Activated CD8-positive, alpha-beta T cell treated with anti-CD3 and anti-CD28 coated beads, Interleukin-2, amount 10 ng/mL, durations not matched to agents 7 days and 5 days (primary cell): ENCODE measurements at regions not wholly inside any gene's neighbourhood (a gene's known extent, or its start where the extent isn't known, plus 50 kb on each side); places are given as distances from the start of the nearest gene placed in this dataset.

Source experiments
- ATAC-seq: fragments of 150-1000 bp; cut with Tn5 transposase; one replicate; pipeline ENCODE4 v1.10.0; 2021; ENCODE audit warnings: moderate library complexity
- CTCF ChIA-PET: fragments of 350-600 bp; sonication (Branson Sonifier 250); formaldehyde crosslinking; loops from one replicate; lab custom pipeline; 2021; ENCODE audit warnings: antibody characterized with exemption; lab: Charles Lee
- POLR2A ChIA-PET: fragments of 350-600 bp; sonication (Branson Sonifier 250); formaldehyde crosslinking; loops from one replicate; lab custom pipeline; 2021; ENCODE audit warnings: antibody characterized with exemption; lab: Charles Lee
- DNase-seq: peaks from one replicate; pipeline ENCODE4 v3.0.0-alpha.2; 2020
- H3K27ac Mint-ChIP-seq: one replicate; pipeline ENCODE4 v1.8.0; 2021; ENCODE audit warnings: mild to moderate bottlenecking, mixed read lengths
- H3K27me3 Mint-ChIP-seq: one replicate; pipeline ENCODE4 v1.8.0; 2021; ENCODE audit warnings: low read depth, mixed read lengths
- H3K36me3 Mint-ChIP-seq: one replicate; pipeline ENCODE4 v1.8.0; 2021; ENCODE audit warnings: low read depth, mixed read lengths
- H3K4me1 Mint-ChIP-seq: one replicate; pipeline ENCODE4 v1.8.0; 2021; ENCODE audit warnings: low read depth, mixed read lengths
- H3K4me3 Mint-ChIP-seq: one replicate; pipeline ENCODE4 v1.8.0; 2021; ENCODE audit warnings: mild to moderate bottlenecking, mixed read lengths
- H3K9me3 Mint-ChIP-seq: one replicate; pipeline ENCODE4 v1.8.0; 2022; ENCODE audit warnings: mixed read lengths; ENCODE audit not compliant: insufficient read depth

- Mint-ChIP-seq H3K36me3 (no peaks in the 10 kb centered on the region), H3K4me3 (no peak overlapping the region), H3K27ac (no peak overlapping the region), H3K4me1 (no peaks in the 10 kb centered on the region), H3K27me3 (no peaks in the 10 kb centered on the region), H3K9me3 (peaks cover 3% of the 10 kb centered on the region)
- CTCF ChIA-PET, result no interaction called here
- POLR2A ChIA-PET, result no interaction called here
- DNase-seq (no peak), ATAC-seq (no peak)
These were observed 189.8 kb downstream of the HHIPL2 start for GRCh38 chr1:222358100-222358499.

GRCh38 chr1:222357252-222357651, 190.7 kb downstream of the HHIPL2 start:
- no peaks in the 10 kb centered on the region for H3K27me3 Mint-ChIP-seq
- H3K36me3 Mint-ChIP-seq, result no peaks in the 10 kb centered on the region
- H3K9me3 Mint-ChIP-seq, result peaks cover 3% of the 10 kb centered on the region
- no peak overlapping the region for H3K27ac Mint-ChIP-seq
- ATAC-seq, result no peak
- no peaks in the 10 kb centered on the region for H3K4me1 Mint-ChIP-seq
- ChIA-PET POLR2A (no interaction called here), CTCF (no interaction called here)
- H3K4me3 Mint-ChIP-seq, result no peak overlapping the region
- DNase-seq, result no peak

- H3K4me1 Mint-ChIP-seq, result no peaks in the 10 kb centered on the region
- ChIA-PET POLR2A (no interaction called here), CTCF (no interaction called here)
- no peak for ATAC-seq
- H3K9me3 Mint-ChIP-seq, result no peaks in the 10 kb centered on the region
- no peaks in the 10 kb centered on the region for H3K36me3 Mint-ChIP-seq
- no peak overlapping the region for H3K27ac Mint-ChIP-seq
- H3K4me3 Mint-ChIP-seq, result no peak overlapping the region
- DNase-seq, result no peak
- H3K27me3 Mint-ChIP-seq, result no peaks in the 10 kb centered on the region
These were observed 200.3 kb downstream of the HHIPL2 start for GRCh38 chr1:222347627-222348026.

GRCh38 chr1:222346955-222347354, 200.9 kb downstream of the HHIPL2 start:
- ChIA-PET POLR2A (no interaction called here), CTCF (no interaction called here)
- no peak overlapping the region for H3K4me3 Mint-ChIP-seq
- ATAC-seq (no peak), DNase-seq (no peak)
- no peaks in the 10 kb centered on the region for H3K4me1 Mint-ChIP-seq
- H3K27ac Mint-ChIP-seq, result no peak overlapping the region
- H3K27me3 Mint-ChIP-seq, result no peaks in the 10 kb centered on the region
- H3K36me3 Mint-ChIP-seq, result no peaks in the 10 kb centered on the region
- H3K9me3 Mint-ChIP-seq, result no peaks in the 10 kb centered on the region

GRCh38 chr1:222339376-222339947, 208.4 kb downstream of the HHIPL2 start:
- CTCF ChIA-PET, result no interaction called here
- ATAC-seq, result no peak
- POLR2A ChIA-PET, result no interaction called here

GRCh38 chr1:222335586-222335985, 212.3 kb downstream of the HHIPL2 start:
- DNase-seq (no peak), ATAC-seq (no peak)
- H3K27ac Mint-ChIP-seq, result no peak overlapping the region
- H3K4me1 Mint-ChIP-seq, result no peaks in the 10 kb centered on the region
- CTCF ChIA-PET, result no interaction called here
- H3K36me3 Mint-ChIP-seq, result no peaks in the 10 kb centered on the region
- H3K4me3 Mint-ChIP-seq, result no peak overlapping the region
- POLR2A ChIA-PET, result no interaction called here
- H3K27me3 Mint-ChIP-seq, result no peaks in the 10 kb centered on the region
- H3K9me3 Mint-ChIP-seq, result no peaks in the 10 kb centered on the region

More at GRCh38 chr1:222339376-222339947, 208.4 kb downstream of the HHIPL2 start:
- no peaks in the 10 kb centered on the region for H3K4me1 Mint-ChIP-seq
- no peak overlapping the region for H3K27ac Mint-ChIP-seq
- H3K36me3 Mint-ChIP-seq, result no peaks in the 10 kb centered on the region
- no peaks in the 10 kb centered on the region for H3K9me3 Mint-ChIP-seq
- no peak for DNase-seq
- no peak overlapping the region for H3K4me3 Mint-ChIP-seq
- no peaks in the 10 kb centered on the region for H3K27me3 Mint-ChIP-seq

- Mint-ChIP-seq H3K27ac (no peak overlapping the region), H3K36me3 (no peaks in the 10 kb centered on the region), H3K4me1 (no peaks in the 10 kb centered on the region), H3K4me3 (no peak overlapping the region), H3K9me3 (no peaks in the 10 kb centered on the region), H3K27me3 (no peaks in the 10 kb centered on the region)
- ATAC-seq (no peak), DNase-seq (no peak)
- POLR2A ChIA-PET, result no interaction called here
- CTCF ChIA-PET, result interaction anchor here (1.2 kb wide), 1 partner anchor 121 kb away, joined by 3 read pairs; no protein-coding TSS in a partner anchor
These were observed 213.8 kb downstream of the HHIPL2 start for GRCh38 chr1:222334026-222334680.

- Mint-ChIP-seq H3K36me3 (no peaks in the 10 kb centered on the region), H3K4me3 (no peak overlapping the region), H3K9me3 (no peaks in the 10 kb centered on the region), H3K27me3 (no peaks in the 10 kb centered on the region), H3K27ac (no peak overlapping the region), H3K4me1 (no peaks in the 10 kb centered on the region)
- DNase-seq (no peak), ATAC-seq (no peak)
- CTCF ChIA-PET, result interaction anchor here (0.7 to 1.6 kb wide), 2 partner anchors 123 to 1068 kb away, joined by 3 to 7 read pairs; no protein-coding TSS in a partner anchor
- POLR2A ChIA-PET, result no interaction called here
These were observed 216.1 kb downstream of the HHIPL2 start for GRCh38 chr1:222331765-222332164.

- POLR2A ChIA-PET, result no interaction called here
These were observed 216.6 kb downstream of the HHIPL2 start for GRCh38 chr1:222331340-222331739.

GRCh38 chr1:222329493-222330045, 218.3 kb downstream of the HHIPL2 start:
- Mint-ChIP-seq H3K9me3 (no peaks in the 10 kb centered on the region), H3K36me3 (no peaks in the 10 kb centered on the region), H3K4me3 (no peak overlapping the region), H3K4me1 (no peaks in the 10 kb centered on the region), H3K27ac (no peak overlapping the region), H3K27me3 (no peaks in the 10 kb centered on the region)
- ChIA-PET POLR2A (no interaction called here), CTCF (interaction anchor here (1.3 kb wide), 1 partner anchor 9 kb away, joined by 3 read pairs; no protein-coding TSS in a partner anchor)
- DNase-seq, result no peak
- no peak for ATAC-seq

More at GRCh38 chr1:222331340-222331739, 216.6 kb downstream of the HHIPL2 start:
- no peak overlapping the region for H3K27ac Mint-ChIP-seq
- no peaks in the 10 kb centered on the region for H3K27me3 Mint-ChIP-seq
- no peaks in the 10 kb centered on the region for H3K9me3 Mint-ChIP-seq
- ATAC-seq (no peak), DNase-seq (no peak)
- no peaks in the 10 kb centered on the region for H3K4me1 Mint-ChIP-seq
- CTCF ChIA-PET, result interaction anchor here (0.7 to 1.6 kb wide), 2 partner anchors 124 to 1067 kb away, joined by 3 to 7 read pairs; no protein-coding TSS in a partner anchor
- no peaks in the 10 kb centered on the region for H3K36me3 Mint-ChIP-seq
- no peak overlapping the region for H3K4me3 Mint-ChIP-seq

- Mint-ChIP-seq H3K27me3 (no peaks in the 10 kb centered on the region), H3K4me1 (no peaks in the 10 kb centered on the region), H3K36me3 (no peaks in the 10 kb centered on the region), H3K27ac (no peak overlapping the region), H3K4me3 (no peak overlapping the region), H3K9me3 (no peaks in the 10 kb centered on the region)
- no peak for ATAC-seq
- CTCF ChIA-PET, result interaction anchor here (1.0 kb wide), 1 partner anchor 128 kb away, joined by 4 read pairs; no protein-coding TSS in a partner anchor
- POLR2A ChIA-PET, result no interaction called here
- DNase-seq, result no peak
These were observed 221.2 kb downstream of the HHIPL2 start for GRCh38 chr1:222326710-222327036.

GRCh38 chr1:222326006-222326709, 221.7 kb downstream of the HHIPL2 start:
- Mint-ChIP-seq H3K27me3 (no peaks in the 10 kb centered on the region), H3K4me1 (no peaks in the 10 kb centered on the region), H3K4me3 (no peak overlapping the region), H3K27ac (no peak overlapping the region), H3K36me3 (no peaks in the 10 kb centered on the region), H3K9me3 (no peaks in the 10 kb centered on the region)
- ATAC-seq (no peak), DNase-seq (no peak)
- POLR2A ChIA-PET, result no interaction called here
- CTCF ChIA-PET, result interaction anchor here (1.0 kb wide), 1 partner anchor 128 kb away, joined by 4 read pairs; no protein-coding TSS in a partner anchor
